OCI-LY1 (cell line): ENCODE measurements at regions not wholly inside any gene's neighbourhood (a gene's known extent, or its start where the extent isn't known, plus 50 kb on each side); places are given as distances from the start of the nearest gene placed in this dataset.
A peak's percentile ranks its signal among the peaks of the same experiment; 100 is the strongest.

ENCODE experiments used
- H2AFZ ChIP-seq: fragments of 200-600 bp; sonication (generic), shearing (Covaris generic); 2 replicates; pipeline ENCODE4 v1.6.0; 2014; ENCODE audit warnings: antibody characterized with exemption, mild to moderate bottlenecking, low read length
- H3F3A ChIP-seq: fragments of 200-600 bp; sonication (generic), shearing (Covaris generic); 2 replicates; pipeline ENCODE4 v1.6.0; 2014; ENCODE audit warnings: mild to moderate bottlenecking, antibody characterized with exemption, low read length, moderate library complexity; ENCODE audit not compliant: insufficient read depth
- H3K27ac ChIP-seq: fragments of 200-600 bp; sonication (generic); 2 replicates; pipeline ENCODE4 v1.5.1; 2014; ENCODE audit warnings: low read length, mixed run types, mild to moderate bottlenecking, low read depth; ENCODE audit not compliant: poor library complexity, severe bottlenecking
- H3K27me3 ChIP-seq: fragments of 200-600 bp; sonication (generic); 2 replicates; pipeline ENCODE4 v1.6.0; 2014; ENCODE audit warnings: antibody characterized with exemption, mild to moderate bottlenecking, low read length, moderate library complexity; ENCODE audit not compliant: insufficient read depth
- H3K36me3 ChIP-seq: fragments of 200-600 bp; sonication (generic); 2 replicates; pipeline ENCODE4 v1.6.1; 2014; ENCODE audit warnings: mild to moderate bottlenecking, antibody characterized with exemption, low read length, moderate library complexity, mixed read lengths; ENCODE audit not compliant: insufficient read depth
- H3K4me1 ChIP-seq: fragments of 200-600 bp; sonication (generic); 2 replicates; pipeline ENCODE4 v1.5.1; 2014; ENCODE audit warnings: mild to moderate bottlenecking, low read length, moderate library complexity; ENCODE audit not compliant: insufficient read depth, severe bottlenecking
- H3K4me2 ChIP-seq: fragments of 200-600 bp; sonication (generic), shearing (Covaris generic); 2 replicates; pipeline ENCODE4 v1.6.1; 2014; ENCODE audit warnings: low read length
- H3K4me3 ChIP-seq: fragments of 200-600 bp; sonication (generic); 2 replicates; pipeline ENCODE4 v1.5.1; 2014; ENCODE audit warnings: low read length, low read depth, mild to moderate bottlenecking, mixed read lengths; ENCODE audit not compliant: poor library complexity, severe bottlenecking
- H3K79me2 ChIP-seq: fragments of 200-600 bp; shearing (Covaris generic); 2 replicates; pipeline ENCODE4 v1.6.1; 2016; ENCODE audit warnings: mixed run types, low read length, mixed read lengths; ENCODE audit not compliant: insufficient read depth
- H3K9ac ChIP-seq: fragments of 200-600 bp; sonication (generic), shearing (Covaris generic); 2 replicates; pipeline ENCODE4 v1.6.1; 2014; ENCODE audit warnings: mild to moderate bottlenecking, low read length, mixed read lengths
- H3K9me2 ChIP-seq: fragments of 200-600 bp; sonication (generic), shearing (Covaris generic); 2 replicates; pipeline ENCODE4 v1.6.1; 2014; ENCODE audit warnings: low read depth, mild to moderate bottlenecking, low read length, mixed read lengths
- H3K9me3 ChIP-seq: fragments of 200-600 bp; shearing (Covaris generic); 2 replicates; pipeline ENCODE4 v1.6.1; 2014; ENCODE audit warnings: low read length, mixed read lengths
- H4K20me1 ChIP-seq: fragments of 200-600 bp; sonication (generic), shearing (Covaris generic); 2 replicates; pipeline ENCODE4 v1.6.0; 2016; ENCODE audit warnings: mild to moderate bottlenecking, low read length; ENCODE audit not compliant: insufficient read depth
- EZH2 ChIP-seq: fragments of 200-600 bp; sonication (generic), shearing (Covaris generic); IDR thresholded peaks from 2 replicates; pipeline ENCODE4 v1.8.0; 2017; ENCODE audit warnings: borderline replicate concordance, mixed run types, mild to moderate bottlenecking, antibody characterized with exemption, low read length, moderate library complexity, mixed read lengths
- TF ChIP-seq, protein P1 (sequence below): fragments of 200-600 bp; sonication (generic), shearing (Covaris generic); IDR thresholded peaks from 2 replicates; pipeline ENCODE4 v1.5.1; 2017; ENCODE audit warnings: mild to moderate bottlenecking, antibody characterized with exemption, low read length, moderate library complexity, mixed read lengths

DNA sequence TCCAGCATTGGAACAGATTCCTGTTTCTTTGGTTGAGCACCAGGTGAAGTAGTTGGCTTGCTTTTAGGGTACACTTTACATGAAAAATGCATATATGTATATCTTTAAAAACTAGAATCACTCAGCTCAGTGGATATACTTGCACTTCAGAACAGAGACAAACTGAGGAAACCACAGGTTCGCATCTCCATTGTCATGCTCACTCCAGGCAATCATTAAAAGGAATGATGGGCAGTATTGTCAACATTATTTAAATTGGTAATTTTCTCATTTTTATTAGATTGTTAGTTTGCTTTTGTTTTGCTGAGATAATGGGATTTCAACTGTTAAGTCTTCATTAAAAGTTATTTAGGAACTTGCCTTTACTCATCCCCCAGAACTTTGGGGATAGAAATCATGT, 71.0 kb upstream of the NELL2 start:
- Histone ChIP-seq H3K36me3 (no peaks in the 10 kb centered on the region), H3K27ac (no peak overlapping the region), H4K20me1 (no peaks in the 10 kb centered on the region), H3K4me2 (no peak overlapping the region), H3K4me3 (no peak overlapping the region), H3K9ac (no peak overlapping the region), H2AFZ (no peak overlapping the region), H3K27me3 (no peaks in the 10 kb centered on the region), H3F3A (no peaks in the 10 kb centered on the region), H3K79me2 (no peaks in the 10 kb centered on the region), H3K9me3 (no peaks in the 10 kb centered on the region), H3K9me2 (no peaks in the 10 kb centered on the region), H3K4me1 (peaks cover 5% of the 10 kb centered on the region)
- TF ChIP-seq, protein P1, sequence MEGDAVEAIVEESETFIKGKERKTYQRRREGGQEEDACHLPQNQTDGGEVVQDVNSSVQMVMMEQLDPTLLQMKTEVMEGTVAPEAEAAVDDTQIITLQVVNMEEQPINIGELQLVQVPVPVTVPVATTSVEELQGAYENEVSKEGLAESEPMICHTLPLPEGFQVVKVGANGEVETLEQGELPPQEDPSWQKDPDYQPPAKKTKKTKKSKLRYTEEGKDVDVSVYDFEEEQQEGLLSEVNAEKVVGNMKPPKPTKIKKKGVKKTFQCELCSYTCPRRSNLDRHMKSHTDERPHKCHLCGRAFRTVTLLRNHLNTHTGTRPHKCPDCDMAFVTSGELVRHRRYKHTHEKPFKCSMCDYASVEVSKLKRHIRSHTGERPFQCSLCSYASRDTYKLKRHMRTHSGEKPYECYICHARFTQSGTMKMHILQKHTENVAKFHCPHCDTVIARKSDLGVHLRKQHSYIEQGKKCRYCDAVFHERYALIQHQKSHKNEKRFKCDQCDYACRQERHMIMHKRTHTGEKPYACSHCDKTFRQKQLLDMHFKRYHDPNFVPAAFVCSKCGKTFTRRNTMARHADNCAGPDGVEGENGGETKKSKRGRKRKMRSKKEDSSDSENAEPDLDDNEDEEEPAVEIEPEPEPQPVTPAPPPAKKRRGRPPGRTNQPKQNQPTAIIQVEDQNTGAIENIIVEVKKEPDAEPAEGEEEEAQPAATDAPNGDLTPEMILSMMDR: no peak
- no peak for TF ChIP-seq EZH2

DNA sequence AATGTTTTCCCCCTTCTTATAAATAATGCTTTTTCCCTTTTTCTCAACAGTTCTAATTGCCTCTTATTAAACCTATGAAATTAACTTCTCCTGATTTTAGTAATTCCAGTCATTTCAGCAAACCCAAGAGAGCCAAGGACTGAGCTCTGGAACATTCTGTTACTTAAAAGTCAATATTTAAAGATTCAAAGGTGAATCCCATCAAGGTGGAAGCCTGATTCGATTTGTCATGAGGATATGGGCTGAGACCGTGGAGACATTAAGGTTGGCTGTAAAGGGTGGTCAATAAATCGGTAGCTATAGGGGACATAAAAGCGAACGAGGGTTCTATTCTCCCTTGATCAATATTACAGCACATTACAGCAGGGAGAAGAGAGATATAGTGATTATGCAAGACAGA, 66.6 kb upstream of the NELL2 start:
- Histone ChIP-seq H3K4me2 (no peak overlapping the region), H3K9ac (no peak overlapping the region), H3K9me3 (no peaks in the 10 kb centered on the region), H3K4me3 (no peak overlapping the region), H4K20me1 (no peaks in the 10 kb centered on the region), H3K27ac (no peak overlapping the region), H3K79me2 (no peaks in the 10 kb centered on the region), H2AFZ (no peak overlapping the region), H3K9me2 (no peaks in the 10 kb centered on the region), H3F3A (no peaks in the 10 kb centered on the region), H3K27me3 (no peaks in the 10 kb centered on the region), H3K4me1 (no peaks in the 10 kb centered on the region), H3K36me3 (no peaks in the 10 kb centered on the region)
- TF ChIP-seq EZH2: no peak
- TF ChIP-seq, protein P1: no peak

DNA sequence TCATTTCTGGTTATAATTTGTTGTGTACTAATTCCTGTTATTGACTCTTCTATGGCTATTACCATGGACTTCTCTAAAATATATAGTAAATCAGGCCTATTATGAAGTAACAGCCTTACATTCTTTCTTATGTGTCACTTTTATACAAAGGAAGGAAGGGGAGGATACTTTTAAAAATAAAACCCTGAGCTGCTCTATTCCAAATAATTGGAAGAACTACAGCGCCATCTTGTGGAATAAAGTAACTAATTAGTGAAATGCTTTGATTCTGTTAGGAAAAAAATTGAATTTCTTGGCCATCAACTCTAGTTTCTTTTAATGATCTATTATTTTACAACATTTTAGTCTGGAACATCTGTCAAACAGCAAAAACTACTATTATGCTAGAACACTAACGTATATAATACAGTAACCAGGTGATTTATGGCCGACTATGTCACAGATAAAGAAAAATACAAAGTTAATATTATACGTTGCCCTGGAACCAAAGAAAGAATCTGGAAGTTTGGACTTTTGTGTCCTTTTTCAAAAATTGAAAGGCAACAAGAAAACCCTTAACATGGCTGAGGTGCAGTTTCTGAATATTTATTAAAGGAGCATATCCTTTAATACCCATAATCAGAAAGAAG, 55.0 kb upstream of the NELL2 start:
- H3K9me2 ChIP-seq: no peaks in the 10 kb centered on the region
- H3K27ac ChIP-seq: no peak overlapping the region
- H3K4me2 ChIP-seq: no peak overlapping the region
- no peak overlapping the region for H3K4me3 ChIP-seq
- no peak overlapping the region for H3K9ac ChIP-seq
- TF ChIP-seq, protein P1: peak; percentile 75
- TF ChIP-seq EZH2: no peak
- H3F3A ChIP-seq: no peaks in the 10 kb centered on the region
- no peaks in the 10 kb centered on the region for H3K27me3 ChIP-seq
- no peaks in the 10 kb centered on the region for H3K36me3 ChIP-seq
- no peaks in the 10 kb centered on the region for H4K20me1 ChIP-seq
- no peaks in the 10 kb centered on the region for H3K9me3 ChIP-seq
- H3K79me2 ChIP-seq: no peaks in the 10 kb centered on the region
- peaks cover 25% of the 10 kb centered on the region for H3K4me1 ChIP-seq
- H2AFZ ChIP-seq: 0 out of 2 replicates have a peak overlapping the region, but pooled peaks have one; percentile 8
